NB4 (cell line): ENCODE measurements at regions not wholly inside any gene's neighbourhood (a gene's known extent, or its start where the extent isn't known, plus 50 kb on each side); places are given as distances from the start of the nearest gene placed in this dataset.

Experiments used
- DNase-seq: peaks from one replicate; pipeline ENCODE4 v3.0.0; 2010; ENCODE audit warnings: low read depth
- H3K4me3 ChIP-seq: one replicate; pipeline ENCODE4 v1.5.1; 2011; ENCODE audit warnings: mild to moderate bottlenecking, low read depth, low read length, moderate library complexity
- MYC ChIP-seq: IDR thresholded peaks from 2 replicates; pipeline ENCODE4 v1.6.1; 2011; ENCODE audit warnings: low read depth, low read length
- POLR2A ChIP-seq: IDR thresholded peaks from 2 replicates; pipeline ENCODE4 v1.6.1; 2011; ENCODE audit warnings: mild to moderate bottlenecking; ENCODE audit not compliant: insufficient read length; ENCODE audit errors: extremely low read depth
- TF ChIP-seq, protein P1 (sequence below): IDR thresholded peaks from 2 replicates; pipeline ENCODE4 v1.6.1; 2011; ENCODE audit warnings: low read depth, low read length
- TF ChIP-seq, protein P2 (sequence below): IDR thresholded peaks from one replicate; pipeline ENCODE4 v1.5.1; 2012; ENCODE audit warnings: low read depth, low read length

DNA sequence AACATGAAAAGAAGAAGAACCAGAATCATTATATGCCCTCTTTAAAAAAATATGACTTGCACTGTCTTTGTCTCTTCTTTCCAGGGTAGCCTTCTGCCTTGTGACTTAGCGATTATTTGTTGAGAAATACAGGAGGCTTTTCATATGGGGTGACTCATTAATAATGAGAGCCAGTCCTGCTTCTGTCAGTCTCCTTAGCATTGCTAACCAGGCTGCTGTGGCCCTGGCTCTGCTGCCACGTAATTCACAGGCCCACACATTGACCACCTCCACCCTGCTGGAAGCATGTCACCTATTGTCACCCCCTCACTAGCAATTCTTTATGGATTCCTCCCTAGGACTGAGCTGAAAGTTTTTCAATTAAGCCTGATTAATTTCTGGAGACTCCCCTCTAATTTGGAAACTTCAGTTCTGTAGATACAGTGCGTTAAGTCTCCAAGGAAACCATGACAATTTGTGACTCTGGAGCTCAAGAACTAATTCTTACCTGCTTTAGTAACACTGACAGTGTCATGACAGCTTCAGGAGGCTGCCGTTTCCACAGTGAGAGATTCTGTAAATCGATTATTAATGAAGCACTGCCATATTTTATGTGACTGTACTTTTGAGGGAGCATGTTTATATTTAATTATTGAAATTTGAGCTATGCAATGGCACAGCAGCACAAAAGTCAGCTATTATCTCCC lies 267.9 kb upstream of the SP8 start:
- no peak for DNase-seq

DNA sequence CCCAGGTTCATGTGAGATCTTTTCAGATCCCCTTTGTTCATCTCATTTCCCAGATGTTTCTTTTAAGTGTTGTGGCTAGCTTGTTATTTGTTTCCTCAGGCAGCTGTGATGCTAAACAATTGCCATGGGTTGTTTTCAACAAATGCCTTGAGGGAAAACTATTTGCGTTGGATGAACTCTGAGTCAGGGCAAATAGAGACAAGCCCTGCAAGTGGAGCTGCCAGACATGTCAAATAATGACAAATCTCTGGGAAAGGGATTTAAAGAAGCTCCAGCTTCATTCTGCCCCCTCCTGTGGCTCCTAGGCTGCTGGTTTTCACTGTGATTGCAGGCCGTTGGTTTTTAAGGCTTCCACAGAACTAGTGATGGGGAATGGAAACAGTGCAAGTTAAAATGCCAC lies 272.4 kb upstream of the SP8 start:
- no peak for DNase-seq

More for the DNA sequence above, 267.9 kb upstream of the SP8 start:
- H3K4me3 ChIP-seq = no peak overlapping the region
- no peak for TF ChIP-seq MYC

DNA sequence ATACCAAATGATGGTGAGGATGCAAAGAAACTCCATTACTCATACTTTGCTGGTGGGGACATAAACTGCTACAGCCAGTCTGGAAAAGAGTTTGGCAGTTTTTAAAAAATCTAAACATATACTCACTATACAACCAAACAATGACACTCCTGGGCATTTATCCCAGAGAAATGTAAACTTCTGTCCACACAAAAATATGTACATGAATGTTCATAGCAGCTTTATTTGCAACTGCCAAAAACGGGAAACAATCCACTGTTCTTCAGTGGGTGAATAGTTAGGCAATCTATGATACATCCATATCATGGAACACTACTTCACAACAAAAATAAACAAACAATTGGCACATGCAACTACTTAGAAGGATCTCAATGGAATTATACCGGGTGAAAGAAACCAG lies 276.4 kb upstream of the SP8 start:
- TF ChIP-seq, protein P1, sequence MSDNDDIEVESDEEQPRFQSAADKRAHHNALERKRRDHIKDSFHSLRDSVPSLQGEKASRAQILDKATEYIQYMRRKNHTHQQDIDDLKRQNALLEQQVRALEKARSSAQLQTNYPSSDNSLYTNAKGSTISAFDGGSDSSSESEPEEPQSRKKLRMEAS = no peak
- TF ChIP-seq, protein P2, sequence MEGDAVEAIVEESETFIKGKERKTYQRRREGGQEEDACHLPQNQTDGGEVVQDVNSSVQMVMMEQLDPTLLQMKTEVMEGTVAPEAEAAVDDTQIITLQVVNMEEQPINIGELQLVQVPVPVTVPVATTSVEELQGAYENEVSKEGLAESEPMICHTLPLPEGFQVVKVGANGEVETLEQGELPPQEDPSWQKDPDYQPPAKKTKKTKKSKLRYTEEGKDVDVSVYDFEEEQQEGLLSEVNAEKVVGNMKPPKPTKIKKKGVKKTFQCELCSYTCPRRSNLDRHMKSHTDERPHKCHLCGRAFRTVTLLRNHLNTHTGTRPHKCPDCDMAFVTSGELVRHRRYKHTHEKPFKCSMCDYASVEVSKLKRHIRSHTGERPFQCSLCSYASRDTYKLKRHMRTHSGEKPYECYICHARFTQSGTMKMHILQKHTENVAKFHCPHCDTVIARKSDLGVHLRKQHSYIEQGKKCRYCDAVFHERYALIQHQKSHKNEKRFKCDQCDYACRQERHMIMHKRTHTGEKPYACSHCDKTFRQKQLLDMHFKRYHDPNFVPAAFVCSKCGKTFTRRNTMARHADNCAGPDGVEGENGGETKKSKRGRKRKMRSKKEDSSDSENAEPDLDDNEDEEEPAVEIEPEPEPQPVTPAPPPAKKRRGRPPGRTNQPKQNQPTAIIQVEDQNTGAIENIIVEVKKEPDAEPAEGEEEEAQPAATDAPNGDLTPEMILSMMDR = no peak
- TF ChIP-seq POLR2A (no peak), MYC (no peak)

More for the DNA sequence above, 272.4 kb upstream of the SP8 start:
- no peak overlapping the region for H3K4me3 ChIP-seq
- TF ChIP-seq, protein P1 = no peak
- TF ChIP-seq, protein P2 = no peak
- TF ChIP-seq MYC (no peak), POLR2A (no peak)

DNA sequence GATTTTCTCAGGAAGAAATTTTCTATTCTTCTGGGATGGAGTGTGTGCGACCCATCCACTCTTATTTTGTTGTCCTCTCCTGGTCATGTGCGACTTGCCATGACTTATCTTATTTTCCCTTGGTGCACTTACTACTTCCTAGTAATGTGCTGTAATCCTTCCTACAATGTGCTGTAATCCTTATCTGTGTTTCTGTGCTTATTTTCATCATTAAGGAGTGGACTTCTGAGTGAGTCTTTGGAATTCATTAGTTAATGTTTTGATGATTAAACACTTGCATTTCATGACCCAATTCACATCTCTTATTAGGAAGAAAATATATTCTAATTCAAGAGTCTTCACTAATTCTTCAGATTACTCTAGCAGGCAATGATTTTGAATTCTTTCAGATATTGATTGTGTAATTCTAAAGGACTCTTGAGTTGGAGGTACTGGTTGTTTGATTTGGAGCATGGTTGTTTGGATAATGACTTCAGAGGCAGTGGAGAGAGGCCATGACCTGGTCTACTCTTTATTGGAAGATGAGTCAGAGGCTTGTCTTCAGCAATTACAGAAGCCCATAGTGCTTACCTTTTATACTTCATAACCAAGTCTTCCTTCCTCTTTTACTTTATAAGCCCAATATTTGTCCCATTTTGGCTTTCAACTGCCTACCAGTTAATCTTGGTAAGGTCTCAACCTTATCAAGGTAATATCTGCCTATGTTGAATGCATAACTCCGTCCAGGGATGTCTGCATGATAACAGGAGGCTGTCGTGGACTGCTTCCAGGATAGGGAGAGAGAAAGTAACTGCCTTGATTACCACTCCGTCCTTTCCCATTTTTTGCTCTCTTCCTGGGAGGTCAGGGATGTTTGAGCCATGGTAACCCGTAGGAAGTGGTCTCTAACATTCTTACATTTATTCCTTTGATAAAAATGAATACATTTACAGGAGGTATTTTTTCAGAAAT lies 278.3 kb upstream of the SP8 start:
- no peak for DNase-seq
- H3K4me3 ChIP-seq = no peak overlapping the region
- TF ChIP-seq POLR2A (no peak), MYC (no peak)
- TF ChIP-seq, protein P1 = no peak
- TF ChIP-seq, protein P2 = no peak

More for the DNA sequence above, 276.4 kb upstream of the SP8 start:
- H3K4me3 ChIP-seq = no peak overlapping the region
- DNase-seq = no peak

DNA sequence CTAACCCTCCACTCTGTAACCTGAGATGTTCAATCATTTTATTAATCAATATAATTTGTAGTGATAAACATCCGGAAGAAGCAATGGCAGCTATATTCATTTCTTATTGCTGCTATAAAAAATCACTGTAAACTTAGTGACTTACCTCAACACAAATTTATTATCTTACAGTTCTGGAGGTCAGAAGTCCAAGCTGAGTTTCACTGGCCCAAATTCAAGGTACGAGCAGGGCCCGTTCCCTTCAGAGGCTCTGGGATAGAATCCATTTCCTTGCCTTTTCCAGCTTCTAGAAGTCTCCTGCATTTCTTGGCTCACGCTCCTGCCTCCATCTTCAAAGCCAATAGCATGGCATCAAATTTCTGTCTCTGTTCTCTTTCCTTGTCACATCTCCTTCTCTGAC lies 279.5 kb upstream of the SP8 start:
- H3K4me3 ChIP-seq = no peak overlapping the region
- TF ChIP-seq POLR2A = no peak
- TF ChIP-seq, protein P2 = no peak
- TF ChIP-seq, protein P1 = no peak
- no peak for TF ChIP-seq MYC
- no peak for DNase-seq

DNA sequence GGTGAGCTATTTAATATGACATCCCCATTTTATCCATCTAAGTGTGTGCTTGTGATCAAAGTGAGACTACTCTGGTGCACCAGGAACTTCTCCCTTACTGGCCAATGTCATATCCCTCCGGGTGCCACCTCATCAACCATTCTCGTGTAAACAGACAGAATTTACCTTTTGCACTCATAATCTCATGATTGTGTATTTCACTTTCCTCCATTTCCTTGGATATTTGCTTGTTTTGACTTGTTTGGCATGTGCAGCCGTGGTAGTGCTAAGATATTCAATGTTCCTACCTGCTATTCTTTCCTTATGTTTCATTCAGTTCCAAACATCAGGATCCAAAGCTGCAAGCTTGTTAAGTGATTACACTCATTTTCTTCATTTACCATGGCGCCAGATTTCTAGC lies 280.5 kb upstream of the SP8 start:
- H3K4me3 ChIP-seq = no peak overlapping the region
- TF ChIP-seq, protein P1 = no peak
- TF ChIP-seq, protein P2 = no peak
- no peak for TF ChIP-seq POLR2A
- TF ChIP-seq MYC = no peak
- DNase-seq = no peak
